ES-I3 (cell line): ENCODE measurements at regions not wholly inside any gene's neighbourhood (a gene's known extent, or its start where the extent isn't known, plus 50 kb on each side); places are given as distances from the start of the nearest gene placed in this dataset.
"Not testable (repeated sequence)": the region's sequence is repeated elsewhere in the genome, so short reads cannot be mapped to it uniquely, and the experiment has no call there.

Source experiments
- H3K36me3 ChIP-seq: 2 replicates; pipeline ENCODE4 v1.6.1; 2013; ENCODE audit warnings: mild to moderate bottlenecking, low read length, control low read depth, moderate library complexity; ENCODE audit not compliant: insufficient read depth
- H3K4me1 ChIP-seq: 2 replicates; pipeline ENCODE4 v1.6.1; 2013; ENCODE audit warnings: mild to moderate bottlenecking, control low read depth, low read length; ENCODE audit not compliant: insufficient read depth
- H3K9ac ChIP-seq: 2 replicates; pipeline ENCODE4 v1.6.1; 2013; ENCODE audit warnings: low read depth, mild to moderate bottlenecking, low read length, moderate library complexity
- H3K9me3 ChIP-seq: 2 replicates; pipeline ENCODE4 v1.6.1; 2013; ENCODE audit warnings: mild to moderate bottlenecking, low read length, moderate library complexity; ENCODE audit not compliant: control insufficient read depth, insufficient read depth

- Histone ChIP-seq H3K9ac (no peak overlapping the region), H3K36me3 (no peaks in the 10 kb centered on the region), H3K4me1 (peaks cover 35% of the 10 kb centered on the region), H3K9me3 (no peaks in the 10 kb centered on the region)
Measured at GRCh38 chr11:8763070-8763685, 80.6 kb downstream of the RPL27A start.

GRCh38 chr11:8765294-8765693 is 82.7 kb downstream of the RPL27A start:
- Histone ChIP-seq H3K36me3 (no peaks in the 10 kb centered on the region), H3K4me1 (peaks cover 31% of the 10 kb centered on the region), H3K9me3 (no peaks in the 10 kb centered on the region), H3K9ac (no peak overlapping the region)

GRCh38 chr11:8766043-8766987 is 83.7 kb downstream of the RPL27A start:
- H3K9me3 ChIP-seq, result no peaks in the 10 kb centered on the region
- H3K4me1 ChIP-seq, result peaks cover 31% of the 10 kb centered on the region
- H3K36me3 ChIP-seq, result no peaks in the 10 kb centered on the region
- H3K9ac ChIP-seq, result no peak overlapping the region

GRCh38 chr11:8766988-8767374 is 84.4 kb downstream of the RPL27A start:
- Histone ChIP-seq H3K4me1 (peaks cover 31% of the 10 kb centered on the region), H3K9me3 (no peaks in the 10 kb centered on the region), H3K9ac (no peak overlapping the region), H3K36me3 (no peaks in the 10 kb centered on the region)

- H3K4me1 ChIP-seq, result peaks cover 35% of the 10 kb centered on the region
- no peaks in the 10 kb centered on the region for H3K9me3 ChIP-seq
- H3K9ac ChIP-seq, result no peak overlapping the region
- no peaks in the 10 kb centered on the region for H3K36me3 ChIP-seq
Measured at GRCh38 chr11:8767466-8768142, 85.0 kb downstream of the RPL27A start.

- no peak overlapping the region for H3K9ac ChIP-seq
- no peaks in the 10 kb centered on the region for H3K36me3 ChIP-seq
- peaks cover 38% of the 10 kb centered on the region for H3K4me1 ChIP-seq
- no peaks in the 10 kb centered on the region for H3K9me3 ChIP-seq
Measured at GRCh38 chr11:8768625-8769333, 86.2 kb downstream of the RPL27A start.

GRCh38 chr11:8772571-8773519 is 90.3 kb downstream of the RPL27A start:
- Histone ChIP-seq H3K36me3 (no peaks in the 10 kb centered on the region), H3K4me1 (peaks cover 11% of the 10 kb centered on the region), H3K9me3 (no peaks in the 10 kb centered on the region), H3K9ac (no peak overlapping the region)

GRCh38 chr11:8773916-8774539 is 91.4 kb downstream of the RPL27A start:
- Histone ChIP-seq H3K36me3 (no peaks in the 10 kb centered on the region), H3K9ac (no peak overlapping the region), H3K4me1 (peaks cover 8% of the 10 kb centered on the region; the same call in 1 of the 2 replicates), H3K9me3 (no peaks in the 10 kb centered on the region)

GRCh38 chr11:8774916-8775315 is 92.3 kb downstream of the RPL27A start:
- not testable (repeated sequence) for H3K36me3 ChIP-seq, H3K9me3 ChIP-seq, H3K4me1 ChIP-seq, H3K9ac ChIP-seq

GRCh38 chr11:8775332-8775731 is 92.7 kb downstream of the RPL27A start:
- no peak overlapping the region for H3K9ac ChIP-seq
- peaks cover 8% of the 10 kb centered on the region; the same call in 1 of the 2 replicates for H3K4me1 ChIP-seq
- no peaks in the 10 kb centered on the region; the same call in 1 of the 2 replicates for H3K36me3 ChIP-seq
- H3K9me3 ChIP-seq, result no peaks in the 10 kb centered on the region

GRCh38 chr11:8775734-8776133 is 93.1 kb downstream of the RPL27A start:
- Histone ChIP-seq H3K9me3 (no peaks in the 10 kb centered on the region), H3K36me3 (no peaks in the 10 kb centered on the region; the same call in 1 of the 2 replicates), H3K9ac (no peak overlapping the region), H3K4me1 (peaks cover 8% of the 10 kb centered on the region; the same call in 1 of the 2 replicates)

- H3K9ac ChIP-seq, result no peak overlapping the region
- no peaks in the 10 kb centered on the region for H3K9me3 ChIP-seq
- no peaks in the 10 kb centered on the region; the same call in 1 of the 2 replicates for H3K36me3 ChIP-seq
- peaks cover 8% of the 10 kb centered on the region; the same call in 1 of the 2 replicates for H3K4me1 ChIP-seq
Measured at GRCh38 chr11:8776209-8776608, 93.6 kb downstream of the RPL27A start.
